HepG2 (cell line): ENCODE measurements at regions not wholly inside any gene's neighbourhood (a gene's known extent, or its start where the extent isn't known, plus 50 kb on each side); places are given as distances from the start of the nearest gene placed in this dataset.

ENCODE experiments used
- ATAC-seq: fragments of 200-7000 bp; cut with Tn5 transposase; 3 replicates; pipeline ENCODE4 v1.9.1; 2020; ENCODE audit warnings: mild to moderate bottlenecking, moderate library complexity
- BruUV-seq: library from RNA; stranded (reverse); fragments of 400-500 nt; replicated peaks from 2 replicates; lab custom pipeline; 2021; lab: Mats Ljungman, UMichigan
- CTCF ChIA-PET: fragments of 300-600 bp; formaldehyde crosslinking; extraction: SDS; loops from one replicate; lab custom pipeline; 2021; ENCODE audit warnings: low total read pairs, inconsistent platforms, low intra/inter-chr PET ratio; lab: Yijun Ruan, JAX
- POLR2A ChIA-PET: fragments of 350-600 bp; sonication (Branson Sonifier 250); formaldehyde crosslinking; loops from one replicate; lab custom pipeline; 2020; ENCODE audit warnings: antibody characterized with exemption, inconsistent platforms; lab: Yijun Ruan, JAX
- DNase-seq: peaks from one replicate; pipeline ENCODE4 v3.0.0-alpha.2; 2015; ENCODE audit warnings: low spot score
- FAIRE-seq: peaks from 3 replicates; lab custom pipeline; 2011; peaks lifted over from hg19 to GRCh38; lab: Jason Lieb, UNC
- H2AFZ ChIP-seq: one replicate; pipeline ENCODE4 v1.6.1; 2011; ENCODE audit warnings: low read length, inconsistent platforms
- H3K27ac ChIP-seq: fragments of 300-600 bp; 3 replicates; pipeline ENCODE4 v1.8.0; 2011; ENCODE audit warnings: mixed run types, mild to moderate bottlenecking, mixed read lengths, low read length, inconsistent platforms; ENCODE audit not compliant: insufficient read depth; ENCODE audit errors: extremely low read length
- H3K27me3 ChIP-seq, 2 experiments: fragments of 200-600 bp in 1 of 2; 2 replicates in 1 of 2; 3 replicates in 1 of 2; pipeline versions ENCODE4 v1.6.0 to v1.8.0; 2011; ENCODE audit warnings: low read length in 2 of 2, mild to moderate bottlenecking in 2 of 2, moderate library complexity in 2 of 2, inconsistent platforms in 1 of 2; ENCODE audit not compliant: insufficient read depth in 2 of 2, control insufficient read depth in 1 of 2
- H3K36me3 ChIP-seq, 2 experiments: fragments of 200-600 bp in 1 of 2; replicated peaks in 1 of 2; 2 replicates in 1 of 2; 3 replicates in 1 of 2; pipeline versions ENCODE4 v1.5.1 to v1.8.0; 2011; ENCODE audit warnings: low read length in 2 of 2, inconsistent platforms in 1 of 2; ENCODE audit not compliant: insufficient read depth in 2 of 2, control insufficient read depth in 1 of 2
- H3K4me1 ChIP-seq: 2 replicates; pipeline ENCODE4 v1.5.1; 2012; ENCODE audit warnings: low read length, inconsistent platforms; ENCODE audit not compliant: insufficient read depth
- H3K4me2 ChIP-seq: 2 replicates; pipeline ENCODE4 v1.6.0; 2011; ENCODE audit warnings: low read depth, low read length, inconsistent platforms
- H3K4me3 ChIP-seq, 3 experiments: fragments of 200-600 bp in 1 of 3; sonication (generic), shearing (Covaris generic) in 1 of 3; replicated peaks in 1 of 3; 2 replicates each; pipeline ENCODE4 v1.5.1; 2011 to 2016; ENCODE audit warnings: low read length in 3 of 3, inconsistent platforms in 2 of 3, low read depth in 2 of 3, mild to moderate bottlenecking in 2 of 3, control low read depth in 1 of 3, mixed read lengths in 1 of 3; ENCODE audit not compliant: insufficient read depth in 1 of 3
- H3K79me2 ChIP-seq: one replicate; pipeline ENCODE4 v1.6.1; 2011; ENCODE audit warnings: low read length, inconsistent platforms; ENCODE audit not compliant: insufficient read depth
- H3K9ac ChIP-seq: 2 replicates; pipeline ENCODE4 v1.6.0; 2011; ENCODE audit warnings: mild to moderate bottlenecking, low read depth, low read length, inconsistent platforms; ENCODE audit not compliant: insufficient read depth
- H3K9me3 ChIP-seq: 2 replicates; pipeline ENCODE4 v1.5.1; 2012; ENCODE audit warnings: mild to moderate bottlenecking, low read length
- H4K20me1 ChIP-seq: 2 replicates; pipeline ENCODE4 v1.6.0; 2011; ENCODE audit warnings: inconsistent platforms, mild to moderate bottlenecking, low read length, moderate library complexity; ENCODE audit not compliant: insufficient read depth
- CREB1 ChIP-seq, 2 experiments: fragments of 450-650 bp in 1 of 2; IDR thresholded peaks; 2 replicates each; pipeline ENCODE4 v1.6.1; 2016 to 2017; ENCODE audit warnings: control low read depth in 1 of 2, mild to moderate bottlenecking in 1 of 2, missing compliant biosample characterization in 1 of 2, missing genetic modification characterization in 1 of 2
- ELF3 ChIP-seq: IDR thresholded peaks from 2 replicates; pipeline ENCODE4 v1.6.1; 2016; ENCODE audit warnings: missing genetic modification reagents, missing compliant biosample characterization
- ISL2 ChIP-seq: sonication (generic); formaldehyde crosslinking; IDR thresholded peaks from 2 replicates; pipeline ENCODE4 v1.5.0; 2020; ENCODE audit warnings: missing genetic modification reagents
- MTF1 ChIP-seq: sonication (generic); formaldehyde crosslinking; IDR thresholded peaks from 2 replicates; pipeline ENCODE4 v1.5.0; 2020; ENCODE audit warnings: missing genetic modification reagents
- REST ChIP-seq, 2 experiments: IDR thresholded peaks; 2 replicates each; pipeline ENCODE4 v1.6.1; 2011 to 2012; ENCODE audit warnings: low read length in 2 of 2, borderline replicate concordance in 1 of 2, low read depth in 1 of 2, mild to moderate bottlenecking in 1 of 2, moderate library complexity in 1 of 2
- SMAD3 ChIP-seq: sonication (generic); formaldehyde crosslinking; IDR thresholded peaks from 2 replicates; pipeline ENCODE4 v1.4.0; 2020; ENCODE audit warnings: missing genetic modification reagents
- ZFYVE20 ChIP-seq: sonication (generic); formaldehyde crosslinking; IDR thresholded peaks from 2 replicates; pipeline ENCODE4 v1.8.0; 2023; ENCODE audit warnings: low read depth, mild to moderate bottlenecking, moderate library complexity, missing genetic modification reagents, borderline replicate concordance
- ZNF17 ChIP-seq: sonication (generic); formaldehyde crosslinking; IDR thresholded peaks from 2 replicates; pipeline ENCODE4 v1.5.0; 2020; ENCODE audit warnings: mild to moderate bottlenecking, missing genetic modification reagents
- ZNF367 ChIP-seq: sonication (generic); formaldehyde crosslinking; IDR thresholded peaks from 2 replicates; pipeline ENCODE4 v1.4.0; 2020; ENCODE audit warnings: missing genetic modification reagents, borderline replicate concordance
- WGBS: methylation state at CpG from one replicate; pipeline ENCODE4 v1.1.6; 2017; ENCODE audit warnings: low lambda C conversion rate; 5-methylcytosine and 5-hydroxymethylcytosine counted together
- in situ Hi-C: cut with HindIII; loops from 2 replicates; pipeline ENCODE4 v1.10.0; 2017; ENCODE audit warnings: low pct_unique_long_range_greater_than_20kb; ENCODE audit not compliant: extremely low pct_ligation_motif_present
- intact Hi-C: fragments of 100-400 bp; cut with micrococcal nuclease; formaldehyde crosslinking; loops from one replicate; pipeline ENCODE4 v1.10.0; 2022; ENCODE audit not compliant: unreplicated experiment
- TF ChIP-seq, protein P1 (sequence below): IDR thresholded peaks from 2 replicates; pipeline ENCODE4 v1.4.0; 2020; ENCODE audit warnings: mild to moderate bottlenecking, missing genetic modification reagents
- TF ChIP-seq, protein P2 (sequence below): sonication (generic); formaldehyde crosslinking; IDR thresholded peaks from 2 replicates; pipeline ENCODE4 v1.4.0; 2020; ENCODE audit warnings: missing genetic modification reagents

DNA sequence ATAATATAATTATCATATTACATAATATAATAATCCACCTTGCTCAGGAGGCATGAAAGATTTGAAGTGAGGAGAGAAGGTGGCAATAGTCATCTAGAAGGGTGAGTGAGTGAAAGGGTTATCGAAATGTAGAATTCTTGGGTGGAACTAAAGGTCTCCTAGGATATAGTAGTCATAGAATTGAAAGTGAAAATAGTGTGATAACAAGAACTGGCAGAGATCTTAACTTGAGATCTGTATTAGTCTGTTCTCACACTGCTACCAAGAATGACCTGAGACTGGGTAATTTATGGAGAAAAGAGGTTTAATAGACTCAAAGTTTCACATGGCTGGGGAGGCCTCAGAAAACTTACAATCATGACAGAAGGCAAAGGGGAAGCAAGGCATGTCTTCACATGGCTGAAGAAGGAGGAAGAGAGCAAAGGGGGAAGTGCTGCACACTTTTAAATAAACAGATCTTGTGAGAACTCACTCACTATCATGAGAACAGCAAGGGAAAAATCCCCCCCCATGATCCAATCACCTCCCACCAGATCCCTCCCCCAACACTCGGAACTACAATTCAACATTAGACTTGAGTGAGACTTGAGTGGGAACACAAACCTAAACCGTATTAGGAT, 351.5 kb downstream of the NR4A2 start:
- 30% methylated on average over 3 of the region's 3 CpGs for WGBS
- no peak overlapping the region for H3K9ac ChIP-seq
- intact Hi-C loops: no loop called here

DNA sequence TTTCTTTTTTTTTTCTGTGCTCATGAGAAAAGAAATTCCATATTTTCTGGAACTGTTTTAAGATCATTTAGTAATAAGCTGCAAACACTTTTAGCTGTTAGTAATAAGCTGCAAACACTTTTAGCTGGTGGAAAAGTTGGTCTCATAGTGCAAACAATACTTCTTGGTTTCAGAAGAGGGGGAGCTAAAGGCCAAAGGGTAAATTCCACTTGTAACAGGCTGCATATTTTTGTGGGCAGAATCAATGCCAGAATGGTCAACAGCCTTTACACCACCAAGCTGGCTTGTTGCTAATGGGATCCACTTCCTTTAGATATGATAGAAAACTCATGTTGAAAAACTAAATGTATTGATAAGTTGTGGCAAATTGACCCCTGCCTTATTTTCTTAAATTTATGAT, 356.8 kb downstream of the NR4A2 start:
- no peaks in the 10 kb centered on the region for H3K36me3 ChIP-seq
- in situ Hi-C loops: no loop called here
- FAIRE-seq (peak; percentile 97), ATAC-seq (peak; percentile 100), DNase-seq (peak; percentile 91)
- intact Hi-C loops: loop anchor here (10.0 kb wide), 1 partner anchor 359 kb away; the partner anchor contains the start of gene NR4A2
- peaks cover 44% of the 10 kb centered on the region for H3K4me1 ChIP-seq
- H3K27ac ChIP-seq: peak overlapping the region; percentile 56
- peak overlapping the region; percentile 39 for H3K4me2 ChIP-seq
- BruUV-seq: no TSS peak
- H3K4me3 ChIP-seq: no peak overlapping the region; a peak in 1 of 6 replicates
- POLR2A ChIA-PET: no interaction called here
- H2AFZ ChIP-seq: no peak overlapping the region
- no peaks in the 10 kb centered on the region for H3K9me3 ChIP-seq
- CTCF ChIA-PET: no interaction called here
- H3K9ac ChIP-seq: no peak overlapping the region
- H4K20me1 ChIP-seq: no peaks in the 10 kb centered on the region
- no peaks in the 10 kb centered on the region for H3K79me2 ChIP-seq
- no peaks in the 10 kb centered on the region for H3K27me3 ChIP-seq
- TF ChIP-seq ZNF367 (CRISPR knock-in tag): no peak
- TF ChIP-seq CREB1 (IDR thresholded peaks at IDR 0.05): no peak
- TF ChIP-seq CREB1 (CRISPR knock-in tag; IDR thresholded peaks at IDR 0.05): peak; percentile 63; the same call in 1 of the 2 replicates
- TF ChIP-seq ZFYVE20: no peak
- peak; percentile 85 for TF ChIP-seq ELF3 (CRISPR knock-in tag)
- TF ChIP-seq REST (IDR thresholded peaks at IDR 0.05; ENCODE audit: borderline replicate concordance in 1 of 2, low read depth in 1 of 2, low read length in 2 of 2): peak in 1 of 2 experiments; percentile 41; a peak in 1 of 4 replicates
- TF ChIP-seq, protein P1, sequence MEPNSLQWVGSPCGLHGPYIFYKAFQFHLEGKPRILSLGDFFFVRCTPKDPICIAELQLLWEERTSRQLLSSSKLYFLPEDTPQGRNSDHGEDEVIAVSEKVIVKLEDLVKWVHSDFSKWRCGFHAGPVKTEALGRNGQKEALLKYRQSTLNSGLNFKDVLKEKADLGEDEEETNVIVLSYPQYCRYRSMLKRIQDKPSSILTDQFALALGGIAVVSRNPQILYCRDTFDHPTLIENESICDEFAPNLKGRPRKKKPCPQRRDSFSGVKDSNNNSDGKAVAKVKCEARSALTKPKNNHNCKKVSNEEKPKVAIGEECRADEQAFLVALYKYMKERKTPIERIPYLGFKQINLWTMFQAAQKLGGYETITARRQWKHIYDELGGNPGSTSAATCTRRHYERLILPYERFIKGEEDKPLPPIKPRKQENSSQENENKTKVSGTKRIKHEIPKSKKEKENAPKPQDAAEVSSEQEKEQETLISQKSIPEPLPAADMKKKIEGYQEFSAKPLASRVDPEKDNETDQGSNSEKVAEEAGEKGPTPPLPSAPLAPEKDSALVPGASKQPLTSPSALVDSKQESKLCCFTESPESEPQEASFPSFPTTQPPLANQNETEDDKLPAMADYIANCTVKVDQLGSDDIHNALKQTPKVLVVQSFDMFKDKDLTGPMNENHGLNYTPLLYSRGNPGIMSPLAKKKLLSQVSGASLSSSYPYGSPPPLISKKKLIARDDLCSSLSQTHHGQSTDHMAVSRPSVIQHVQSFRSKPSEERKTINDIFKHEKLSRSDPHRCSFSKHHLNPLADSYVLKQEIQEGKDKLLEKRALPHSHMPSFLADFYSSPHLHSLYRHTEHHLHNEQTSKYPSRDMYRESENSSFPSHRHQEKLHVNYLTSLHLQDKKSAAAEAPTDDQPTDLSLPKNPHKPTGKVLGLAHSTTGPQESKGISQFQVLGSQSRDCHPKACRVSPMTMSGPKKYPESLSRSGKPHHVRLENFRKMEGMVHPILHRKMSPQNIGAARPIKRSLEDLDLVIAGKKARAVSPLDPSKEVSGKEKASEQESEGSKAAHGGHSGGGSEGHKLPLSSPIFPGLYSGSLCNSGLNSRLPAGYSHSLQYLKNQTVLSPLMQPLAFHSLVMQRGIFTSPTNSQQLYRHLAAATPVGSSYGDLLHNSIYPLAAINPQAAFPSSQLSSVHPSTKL (CRISPR knock-in tag): peak; percentile 95
- TF ChIP-seq, protein P2, sequence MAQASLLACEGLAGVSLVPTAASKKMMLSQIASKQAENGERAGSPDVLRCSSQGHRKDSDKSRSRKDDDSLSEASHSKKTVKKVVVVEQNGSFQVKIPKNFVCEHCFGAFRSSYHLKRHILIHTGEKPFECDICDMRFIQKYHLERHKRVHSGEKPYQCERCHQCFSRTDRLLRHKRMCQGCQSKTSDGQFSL (CRISPR knock-in tag): peak; percentile 71
- peak; percentile 76 for TF ChIP-seq ISL2 (CRISPR knock-in tag)
- no peak for TF ChIP-seq SMAD3 (CRISPR knock-in tag)

More for the DNA sequence above, 351.5 kb downstream of the NR4A2 start:
- no peak overlapping the region for H3K27ac ChIP-seq
- TF ChIP-seq MTF1 (CRISPR knock-in tag) (no peak), ZNF17 (CRISPR knock-in tag) (no peak)
- TF ChIP-seq, all 625 proteins: peak for 0
- in situ Hi-C loops: no loop called here
- no peak for ATAC-seq
- Histone ChIP-seq H3K4me2 (no peak overlapping the region), H3K79me2 (no peaks in the 10 kb centered on the region), H4K20me1 (no peaks in the 10 kb centered on the region), H3K9me3 (no peaks in the 10 kb centered on the region), H3K4me1 (peaks cover 5% of the 10 kb centered on the region), H3K4me3 (no peak overlapping the region), H3K36me3 (no peaks in the 10 kb centered on the region), H3K27me3 (no peaks in the 10 kb centered on the region), H2AFZ (no peak overlapping the region)
- no TSS peak for BruUV-seq
- ChIA-PET POLR2A (no interaction called here), CTCF (no interaction called here)
- FAIRE-seq: no peak
- no peak for DNase-seq
